Uterus (tissue), 3 donors: ENCODE measurements at regions not wholly inside any gene's neighbourhood (a gene's known extent, or its start where the extent isn't known, plus 50 kb on each side); places are given as distances from the start of the nearest gene placed in this dataset.

Experiments used
- DNase-seq, 2 donors: peaks; one replicate each; pipeline ENCODE4 v3.0.0-alpha.2; 2019 to 2020
- H3K27ac ChIP-seq, 2 donors: fragments of 200-600 bp; sonication (generic); 1 replicate in 1 of 2; 2 replicates in 1 of 2; pipeline ENCODE4 v1.5.1; 2016 to 2018
- H3K27me3 ChIP-seq, 2 donors: fragments of 200-600 bp; sonication (generic); one replicate each; pipeline ENCODE4 v1.5.1; 2018 to 2019; ENCODE audit warnings: control low read depth in 1 of 2
- H3K36me3 ChIP-seq, 2 donors: fragments of 200-600 bp; sonication (generic); one replicate each; pipeline ENCODE4 v1.5.1; 2019; ENCODE audit warnings: control low read depth in 1 of 2
- H3K4me1 ChIP-seq, 2 donors: fragments of 200-600 bp; sonication (generic); one replicate each; pipeline ENCODE4 v1.5.1; 2018 to 2019; ENCODE audit warnings: control low read depth in 1 of 2
- H3K4me3 ChIP-seq, 2 donors: fragments of 200-600 bp; sonication (generic); 1 replicate in 1 of 2; 2 replicates in 1 of 2; pipeline ENCODE4 v1.5.1; 2018 to 2019; ENCODE audit warnings: mild to moderate bottlenecking in 1 of 2
- H3K9me3 ChIP-seq, 2 donors: fragments of 200-600 bp; sonication (generic); one replicate each; pipeline ENCODE4 v1.5.1; 2019; ENCODE audit warnings: control low read depth in 1 of 2
- CTCF ChIP-seq, 4 experiments: fragments of 200-600 bp in 2 of 4; fragments of 450-650 bp in 2 of 4; sonication (generic) in 2 of 4; IDR thresholded peaks; one replicate each; pipeline ENCODE4 v1.5.1; 2016 to 2019; ENCODE audit warnings: antibody characterized with exemption in 4 of 4, mild to moderate bottlenecking in 2 of 4, moderate library complexity in 1 of 4
- POLR2A ChIP-seq, 2 donors: fragments of 450-650 bp; IDR thresholded peaks; one replicate each; pipeline ENCODE4 v1.6.1; 2016; ENCODE audit warnings: antibody characterized with exemption in 2 of 2, mild to moderate bottlenecking in 1 of 2, moderate library complexity in 1 of 2
- intact Hi-C: fragments of 100-400 bp; cut with DNase I; formaldehyde crosslinking; loops from one replicate; pipeline ENCODE4 v1.15.1; 2023; ENCODE audit warnings: low total_unique reads
- donor health status: DM: yes; HTN: yes; CAD: no.

- Histone ChIP-seq H3K4me1 (no peaks in the 10 kb centered on the region), H3K9me3 (no peaks in the 10 kb centered on the region), H3K4me3 (no peak overlapping the region), H3K36me3 (no peaks in the 10 kb centered on the region), H3K27ac (no peak overlapping the region), H3K27me3 (no peaks in the 10 kb centered on the region)
- no peak for DNase-seq
- intact Hi-C loops: no loop called here
- TF ChIP-seq CTCF (IDR thresholded peaks at IDR 0.05) (no peak), POLR2A (IDR thresholded peaks at IDR 0.05) (no peak)
Measured at GRCh38 chr9:71331603-71332002, 210.2 kb upstream of the TRPM3 start.

GRCh38 chr9:71329873-71330272 is 208.5 kb upstream of the TRPM3 start:
- no peaks in the 10 kb centered on the region for H3K36me3 ChIP-seq
- no peaks in the 10 kb centered on the region for H3K9me3 ChIP-seq
- DNase-seq: no peak
- intact Hi-C loops: no loop called here
- TF ChIP-seq CTCF (IDR thresholded peaks at IDR 0.05): no peak
- TF ChIP-seq POLR2A (IDR thresholded peaks at IDR 0.05): no peak
- no peak overlapping the region for H3K27ac ChIP-seq
- H3K4me3 ChIP-seq: no peak overlapping the region
- H3K4me1 ChIP-seq: no peaks in the 10 kb centered on the region
- H3K27me3 ChIP-seq: no peaks in the 10 kb centered on the region

- H3K36me3 ChIP-seq: no peaks in the 10 kb centered on the region
- no peaks in the 10 kb centered on the region for H3K4me1 ChIP-seq
- no peak for TF ChIP-seq CTCF (IDR thresholded peaks at IDR 0.05)
- no peak for TF ChIP-seq POLR2A (IDR thresholded peaks at IDR 0.05)
- intact Hi-C loops: no loop called here
- H3K4me3 ChIP-seq: no peak overlapping the region
- H3K9me3 ChIP-seq: no peaks in the 10 kb centered on the region
- DNase-seq: no peak
- H3K27me3 ChIP-seq: no peaks in the 10 kb centered on the region
- H3K27ac ChIP-seq: no peak overlapping the region
Measured at GRCh38 chr9:71326360-71326759, 204.9 kb upstream of the TRPM3 start.

GRCh38 chr9:71323357-71323756 is 201.9 kb upstream of the TRPM3 start:
- Histone ChIP-seq H3K36me3 (no peaks in the 10 kb centered on the region), H3K27me3 (no peaks in the 10 kb centered on the region), H3K27ac (no peak overlapping the region), H3K4me3 (no peak overlapping the region), H3K4me1 (no peaks in the 10 kb centered on the region), H3K9me3 (no peaks in the 10 kb centered on the region)
- intact Hi-C loops: no loop called here
- TF ChIP-seq POLR2A (IDR thresholded peaks at IDR 0.05) (no peak), CTCF (IDR thresholded peaks at IDR 0.05) (no peak)
- DNase-seq: no peak

GRCh38 chr9:71322311-71322710 is 200.9 kb upstream of the TRPM3 start:
- no peak for DNase-seq
- Histone ChIP-seq H3K4me1 (no peaks in the 10 kb centered on the region), H3K27me3 (no peaks in the 10 kb centered on the region), H3K36me3 (no peaks in the 10 kb centered on the region), H3K4me3 (no peak overlapping the region), H3K9me3 (no peaks in the 10 kb centered on the region), H3K27ac (no peak overlapping the region)
- intact Hi-C loops: no loop called here
- TF ChIP-seq POLR2A (IDR thresholded peaks at IDR 0.05) (no peak), CTCF (IDR thresholded peaks at IDR 0.05) (no peak)
